GM10266 (cell line): ENCODE measurements at regions not wholly inside any gene's neighbourhood (a gene's known extent, or its start where the extent isn't known, plus 50 kb on each side); places are given as distances from the start of the nearest gene placed in this dataset.
"Not testable (repeated sequence)": the region's sequence is repeated elsewhere in the genome, so short reads cannot be mapped to it uniquely, and the experiment has no call there.

Source experiments
- DNase-seq: peaks from one replicate; pipeline ENCODE4 v3.0.0; 2012; ENCODE audit errors: extremely low spot score
- CTCF ChIP-seq: IDR thresholded peaks from 2 replicates; pipeline ENCODE4 v1.5.1; 2012; ENCODE audit warnings: mild to moderate bottlenecking, low read depth; ENCODE audit not compliant: control insufficient read depth, insufficient read depth; ENCODE audit errors: missing control alignments

- TF ChIP-seq CTCF, result no peak
- no peak for DNase-seq
Measured at GRCh38 chr13:78540058-78540457, 63.3 kb downstream of the POU4F1 start.

GRCh38 chr13:78526044-78526443, 77.3 kb downstream of the POU4F1 start:
- DNase-seq, result not testable (repeated sequence)

GRCh38 chr13:78524936-78525335, 78.4 kb downstream of the POU4F1 start:
- DNase-seq, result no peak
- TF ChIP-seq CTCF, result no peak

- DNase-seq, result no peak
- TF ChIP-seq CTCF, result no peak
Measured at GRCh38 chr13:78521091-78521490, 82.3 kb downstream of the POU4F1 start.

- DNase-seq, result no peak
- no peak for TF ChIP-seq CTCF
Measured at GRCh38 chr13:78520425-78520824, 82.9 kb downstream of the POU4F1 start.

- not testable (repeated sequence) for DNase-seq
Measured at GRCh38 chr13:78518482-78518881, 84.9 kb downstream of the POU4F1 start.

GRCh38 chr13:78499802-78500201, 103.5 kb downstream of the POU4F1 start:
- DNase-seq, result no peak
- TF ChIP-seq CTCF, result no peak

GRCh38 chr13:78497702-78498355, 105.5 kb downstream of the POU4F1 start:
- no peak for DNase-seq
- TF ChIP-seq CTCF, result no peak

GRCh38 chr13:78491978-78492377, 111.4 kb downstream of the POU4F1 start:
- no peak for TF ChIP-seq CTCF
- DNase-seq, result no peak

- not testable (repeated sequence) for DNase-seq
Measured at GRCh38 chr13:78490225-78490624, 113.1 kb downstream of the POU4F1 start.
